WTC11 (cell line): ENCODE measurements at regions not wholly inside any gene's neighbourhood (a gene's known extent, or its start where the extent isn't known, plus 50 kb on each side); places are given as distances from the start of the nearest gene placed in this dataset.

Experiments
- ATAC-seq: fragments of 200-7000 bp; cut with Tn5 transposase; 2 replicates; pipeline ENCODE4 v1.10.0; 2021; ENCODE audit warnings: mild to moderate bottlenecking, moderate library complexity
- CTCF ChIA-PET: fragments of 300-600 bp; sonication (Branson Sonifier 250); formaldehyde crosslinking; loops from one replicate; lab custom pipeline; 2021; ENCODE audit warnings: antibody characterized with exemption; lab: Charles Lee
- POLR2A ChIA-PET: fragments of 350-600 bp; sonication (Branson Sonifier 250); formaldehyde crosslinking; loops from one replicate; lab custom pipeline; 2021; ENCODE audit warnings: antibody characterized with exemption; lab: Charles Lee
- DNase-seq: peaks from one replicate; pipeline ENCODE4 v3.0.0; 2021; ENCODE audit warnings: low spot score
- H3K27ac Mint-ChIP-seq: 2 replicates; pipeline ENCODE4 v1.8.0; 2021; ENCODE audit warnings: mixed read lengths
- H3K27me3 Mint-ChIP-seq: 2 replicates; pipeline ENCODE4 v1.8.0; 2021; ENCODE audit warnings: low read depth, mild to moderate bottlenecking, moderate library complexity, mixed read lengths
- H3K36me3 Mint-ChIP-seq: 2 replicates; pipeline ENCODE4 v1.8.0; 2021; ENCODE audit warnings: mixed read lengths
- H3K4me1 Mint-ChIP-seq: 2 replicates; pipeline ENCODE4 v1.8.0; 2022; ENCODE audit warnings: mixed read lengths
- H3K4me3 Mint-ChIP-seq: 2 replicates; pipeline ENCODE4 v1.8.0; 2021; ENCODE audit warnings: mild to moderate bottlenecking, moderate library complexity, mixed read lengths
- H3K9me3 Mint-ChIP-seq: 2 replicates; pipeline ENCODE4 v1.8.0; 2021; ENCODE audit warnings: mixed read lengths
- IRF2 ChIP-seq: sonication (generic); formaldehyde crosslinking; IDR thresholded peaks from 2 replicates; pipeline ENCODE4 v1.8.0; 2022; ENCODE audit warnings: low read depth, missing genetic modification reagents, borderline replicate concordance
- JUN ChIP-seq: sonication (generic); formaldehyde crosslinking; IDR thresholded peaks from 2 replicates; pipeline ENCODE4 v1.8.0; 2023; ENCODE audit warnings: mild to moderate bottlenecking, missing genetic modification reagents
- KAT7 ChIP-seq: sonication (generic); formaldehyde crosslinking; IDR thresholded peaks from 2 replicates; pipeline ENCODE4 v1.8.1; 2023; ENCODE audit warnings: missing genetic modification reagents, mild to moderate bottlenecking, borderline replicate concordance
- NFYB ChIP-seq: sonication (generic); formaldehyde crosslinking; conservative IDR thresholded peaks from 2 replicates; pipeline ENCODE4 v1.8.0; 2022; ENCODE audit warnings: low read depth, missing genetic modification reagents
- RORB ChIP-seq: fragments of 250-450 bp; sonication (Bioruptor Pico); IDR thresholded peaks from 2 replicates; pipeline ENCODE4 v1.9.0; 2021; ENCODE audit warnings: mild to moderate bottlenecking
- SMAD3 ChIP-seq: sonication (generic); formaldehyde crosslinking; IDR thresholded peaks from 2 replicates; pipeline ENCODE4 v1.8.0; 2022; ENCODE audit warnings: missing genetic modification reagents, mild to moderate bottlenecking, borderline replicate concordance
- SOX15 ChIP-seq: fragments of 250-450 bp; sonication (Bioruptor Pico); IDR thresholded peaks from 2 replicates; pipeline ENCODE4 v1.9.0; 2021; ENCODE audit warnings: mild to moderate bottlenecking
- SP1 ChIP-seq: sonication (generic); formaldehyde crosslinking; conservative IDR thresholded peaks from 2 replicates; pipeline ENCODE4 v1.8.1; 2022; ENCODE audit warnings: missing genetic modification reagents
- ZNF121 ChIP-seq: sonication (generic); formaldehyde crosslinking; IDR thresholded peaks from 2 replicates; pipeline ENCODE4 v1.8.0; 2023; ENCODE audit warnings: missing genetic modification reagents
- ZNF138 ChIP-seq: sonication (generic); formaldehyde crosslinking; conservative IDR thresholded peaks from 2 replicates; pipeline ENCODE4 v1.8.1; 2022; ENCODE audit warnings: mild to moderate bottlenecking, moderate library complexity, missing genetic modification reagents
- ZNF232 ChIP-seq: sonication (generic); formaldehyde crosslinking; IDR thresholded peaks from 2 replicates; pipeline ENCODE4 v1.8.0; 2022; ENCODE audit warnings: mild to moderate bottlenecking, missing genetic modification reagents
- ZNF263 ChIP-seq: sonication (generic); formaldehyde crosslinking; IDR thresholded peaks from 2 replicates; pipeline ENCODE4 v1.8.1; 2022; ENCODE audit warnings: low read depth, mild to moderate bottlenecking, moderate library complexity, missing genetic modification reagents
- ZNF396 ChIP-seq: fragments of 250-450 bp; sonication (Bioruptor Pico); IDR thresholded peaks from 2 replicates; pipeline ENCODE4 v1.8.0; 2021; ENCODE audit warnings: mild to moderate bottlenecking, moderate library complexity, borderline replicate concordance
- TF ChIP-seq, protein P1 (sequence below): sonication (generic); formaldehyde crosslinking; IDR thresholded peaks from 2 replicates; pipeline ENCODE4 v1.8.0; 2023; ENCODE audit warnings: mild to moderate bottlenecking, missing genetic modification reagents
- TF ChIP-seq, protein P2 (sequence below): sonication (generic); formaldehyde crosslinking; IDR thresholded peaks from 2 replicates; pipeline ENCODE4 v1.8.1; 2023; ENCODE audit warnings: mild to moderate bottlenecking, missing genetic modification reagents, borderline replicate concordance
- TF ChIP-seq, protein P3 (sequence below): sonication (generic); formaldehyde crosslinking; IDR thresholded peaks from 2 replicates; pipeline ENCODE4 v1.8.1; 2023; ENCODE audit warnings: mild to moderate bottlenecking, missing genetic modification reagents
- TF ChIP-seq, protein P4 (sequence below): sonication (generic); formaldehyde crosslinking; IDR thresholded peaks from 2 replicates; pipeline ENCODE4 v1.8.1; 2023; ENCODE audit warnings: mild to moderate bottlenecking, missing genetic modification reagents, moderate library complexity
- TF ChIP-seq, protein P5 (sequence below): fragments of 250-450 bp; sonication (Bioruptor Pico); conservative IDR thresholded peaks from 2 replicates; pipeline ENCODE4 v1.9.0; 2021; ENCODE audit warnings: mild to moderate bottlenecking
- TF ChIP-seq, protein P6 (sequence below): sonication (generic); formaldehyde crosslinking; conservative IDR thresholded peaks from 2 replicates; pipeline ENCODE4 v1.8.1; 2023; ENCODE audit warnings: mild to moderate bottlenecking, low read depth, missing genetic modification reagents, moderate library complexity

DNA sequence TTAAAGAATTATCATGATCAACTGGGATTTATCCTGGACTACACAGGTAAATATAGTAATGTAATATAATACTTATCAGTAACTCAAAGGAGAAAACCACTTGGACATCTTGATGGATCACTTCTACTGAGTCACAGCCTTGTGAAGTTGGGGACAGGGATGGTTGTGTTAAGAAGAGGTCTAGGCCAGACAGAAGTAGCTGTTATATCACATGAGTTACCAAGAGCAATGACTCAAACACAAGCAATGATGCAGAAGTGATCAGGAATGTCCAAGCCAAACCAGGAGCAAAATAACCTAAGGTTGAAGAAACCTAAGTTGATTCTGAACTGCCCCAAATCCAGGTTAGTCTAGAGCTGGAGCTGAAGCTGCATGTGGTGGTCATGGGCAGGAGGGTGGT lies 424.5 kb upstream of the DAB1 start (continued):
- TF ChIP-seq, protein P1, sequence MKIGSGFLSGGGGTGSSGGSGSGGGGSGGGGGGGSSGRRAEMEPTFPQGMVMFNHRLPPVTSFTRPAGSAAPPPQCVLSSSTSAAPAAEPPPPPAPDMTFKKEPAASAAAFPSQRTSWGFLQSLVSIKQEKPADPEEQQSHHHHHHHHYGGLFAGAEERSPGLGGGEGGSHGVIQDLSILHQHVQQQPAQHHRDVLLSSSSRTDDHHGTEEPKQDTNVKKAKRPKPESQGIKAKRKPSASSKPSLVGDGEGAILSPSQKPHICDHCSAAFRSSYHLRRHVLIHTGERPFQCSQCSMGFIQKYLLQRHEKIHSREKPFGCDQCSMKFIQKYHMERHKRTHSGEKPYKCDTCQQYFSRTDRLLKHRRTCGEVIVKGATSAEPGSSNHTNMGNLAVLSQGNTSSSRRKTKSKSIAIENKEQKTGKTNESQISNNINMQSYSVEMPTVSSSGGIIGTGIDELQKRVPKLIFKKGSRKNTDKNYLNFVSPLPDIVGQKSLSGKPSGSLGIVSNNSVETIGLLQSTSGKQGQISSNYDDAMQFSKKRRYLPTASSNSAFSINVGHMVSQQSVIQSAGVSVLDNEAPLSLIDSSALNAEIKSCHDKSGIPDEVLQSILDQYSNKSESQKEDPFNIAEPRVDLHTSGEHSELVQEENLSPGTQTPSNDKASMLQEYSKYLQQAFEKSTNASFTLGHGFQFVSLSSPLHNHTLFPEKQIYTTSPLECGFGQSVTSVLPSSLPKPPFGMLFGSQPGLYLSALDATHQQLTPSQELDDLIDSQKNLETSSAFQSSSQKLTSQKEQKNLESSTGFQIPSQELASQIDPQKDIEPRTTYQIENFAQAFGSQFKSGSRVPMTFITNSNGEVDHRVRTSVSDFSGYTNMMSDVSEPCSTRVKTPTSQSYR (CRISPR knock-in tag) = no peak
- no peak for TF ChIP-seq KAT7 (CRISPR knock-in tag)

DNA sequence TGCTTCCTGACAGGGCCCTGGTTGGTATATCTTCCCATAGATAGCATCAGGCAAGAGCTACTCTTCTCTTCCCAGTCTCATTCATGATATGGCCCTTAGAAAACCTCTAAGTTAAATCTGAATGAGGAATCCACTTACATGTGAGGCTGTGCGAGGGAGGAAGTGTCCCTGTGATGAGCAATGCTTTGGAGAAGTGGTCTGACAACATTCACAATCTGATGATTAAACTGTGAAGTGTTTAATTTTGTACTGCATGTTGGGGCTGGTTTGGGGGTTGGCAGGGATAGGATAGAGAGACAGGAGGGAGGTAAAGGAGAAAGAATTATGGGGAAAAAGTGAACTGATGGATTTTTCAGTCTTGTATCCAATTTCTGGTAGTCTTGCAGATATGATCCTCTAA lies 421.2 kb upstream of the DAB1 start:
- no peak overlapping the region for H3K4me3 Mint-ChIP-seq
- POLR2A ChIA-PET = no interaction called here
- no peak for ATAC-seq

More for the DNA sequence above, 421.2 kb upstream of the DAB1 start:
- H3K9me3 Mint-ChIP-seq = peaks cover 32% of the 10 kb centered on the region
- DNase-seq = no peak
- no peak for TF ChIP-seq ZNF263
- TF ChIP-seq, protein P2, sequence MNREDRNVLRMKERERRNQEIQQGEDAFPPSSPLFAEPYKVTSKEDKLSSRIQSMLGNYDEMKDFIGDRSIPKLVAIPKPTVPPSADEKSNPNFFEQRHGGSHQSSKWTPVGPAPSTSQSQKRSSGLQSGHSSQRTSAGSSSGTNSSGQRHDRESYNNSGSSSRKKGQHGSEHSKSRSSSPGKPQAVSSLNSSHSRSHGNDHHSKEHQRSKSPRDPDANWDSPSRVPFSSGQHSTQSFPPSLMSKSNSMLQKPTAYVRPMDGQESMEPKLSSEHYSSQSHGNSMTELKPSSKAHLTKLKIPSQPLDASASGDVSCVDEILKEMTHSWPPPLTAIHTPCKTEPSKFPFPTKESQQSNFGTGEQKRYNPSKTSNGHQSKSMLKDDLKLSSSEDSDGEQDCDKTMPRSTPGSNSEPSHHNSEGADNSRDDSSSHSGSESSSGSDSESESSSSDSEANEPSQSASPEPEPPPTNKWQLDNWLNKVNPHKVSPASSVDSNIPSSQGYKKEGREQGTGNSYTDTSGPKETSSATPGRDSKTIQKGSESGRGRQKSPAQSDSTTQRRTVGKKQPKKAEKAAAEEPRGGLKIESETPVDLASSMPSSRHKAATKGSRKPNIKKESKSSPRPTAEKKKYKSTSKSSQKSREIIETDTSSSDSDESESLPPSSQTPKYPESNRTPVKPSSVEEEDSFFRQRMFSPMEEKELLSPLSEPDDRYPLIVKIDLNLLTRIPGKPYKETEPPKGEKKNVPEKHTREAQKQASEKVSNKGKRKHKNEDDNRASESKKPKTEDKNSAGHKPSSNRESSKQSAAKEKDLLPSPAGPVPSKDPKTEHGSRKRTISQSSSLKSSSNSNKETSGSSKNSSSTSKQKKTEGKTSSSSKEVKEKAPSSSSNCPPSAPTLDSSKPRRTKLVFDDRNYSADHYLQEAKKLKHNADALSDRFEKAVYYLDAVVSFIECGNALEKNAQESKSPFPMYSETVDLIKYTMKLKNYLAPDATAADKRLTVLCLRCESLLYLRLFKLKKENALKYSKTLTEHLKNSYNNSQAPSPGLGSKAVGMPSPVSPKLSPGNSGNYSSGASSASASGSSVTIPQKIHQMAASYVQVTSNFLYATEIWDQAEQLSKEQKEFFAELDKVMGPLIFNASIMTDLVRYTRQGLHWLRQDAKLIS (CRISPR knock-in tag) = no peak
- TF ChIP-seq, protein P3, sequence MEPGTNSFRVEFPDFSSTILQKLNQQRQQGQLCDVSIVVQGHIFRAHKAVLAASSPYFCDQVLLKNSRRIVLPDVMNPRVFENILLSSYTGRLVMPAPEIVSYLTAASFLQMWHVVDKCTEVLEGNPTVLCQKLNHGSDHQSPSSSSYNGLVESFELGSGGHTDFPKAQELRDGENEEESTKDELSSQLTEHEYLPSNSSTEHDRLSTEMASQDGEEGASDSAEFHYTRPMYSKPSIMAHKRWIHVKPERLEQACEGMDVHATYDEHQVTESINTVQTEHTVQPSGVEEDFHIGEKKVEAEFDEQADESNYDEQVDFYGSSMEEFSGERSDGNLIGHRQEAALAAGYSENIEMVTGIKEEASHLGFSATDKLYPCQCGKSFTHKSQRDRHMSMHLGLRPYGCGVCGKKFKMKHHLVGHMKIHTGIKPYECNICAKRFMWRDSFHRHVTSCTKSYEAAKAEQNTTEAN (CRISPR knock-in tag) = no peak
- no peak for TF ChIP-seq ZNF138 (CRISPR knock-in tag)
- TF ChIP-seq, protein P4, sequence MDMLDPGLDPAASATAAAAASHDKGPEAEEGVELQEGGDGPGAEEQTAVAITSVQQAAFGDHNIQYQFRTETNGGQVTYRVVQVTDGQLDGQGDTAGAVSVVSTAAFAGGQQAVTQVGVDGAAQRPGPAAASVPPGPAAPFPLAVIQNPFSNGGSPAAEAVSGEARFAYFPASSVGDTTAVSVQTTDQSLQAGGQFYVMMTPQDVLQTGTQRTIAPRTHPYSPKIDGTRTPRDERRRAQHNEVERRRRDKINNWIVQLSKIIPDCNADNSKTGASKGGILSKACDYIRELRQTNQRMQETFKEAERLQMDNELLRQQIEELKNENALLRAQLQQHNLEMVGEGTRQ (CRISPR knock-in tag) = no peak
- TF ChIP-seq RORB (CRISPR knock-in tag) = no peak
- no peak for TF ChIP-seq ZNF232 (CRISPR knock-in tag)
- TF ChIP-seq NFYB (CRISPR knock-in tag) = no peak
- TF ChIP-seq, protein P1 (CRISPR knock-in tag) = no peak
- TF ChIP-seq ZNF396 (CRISPR knock-in tag) = no peak
- TF ChIP-seq IRF2 (CRISPR knock-in tag) = no peak
- no peak for TF ChIP-seq ZNF121
- TF ChIP-seq, protein P5, sequence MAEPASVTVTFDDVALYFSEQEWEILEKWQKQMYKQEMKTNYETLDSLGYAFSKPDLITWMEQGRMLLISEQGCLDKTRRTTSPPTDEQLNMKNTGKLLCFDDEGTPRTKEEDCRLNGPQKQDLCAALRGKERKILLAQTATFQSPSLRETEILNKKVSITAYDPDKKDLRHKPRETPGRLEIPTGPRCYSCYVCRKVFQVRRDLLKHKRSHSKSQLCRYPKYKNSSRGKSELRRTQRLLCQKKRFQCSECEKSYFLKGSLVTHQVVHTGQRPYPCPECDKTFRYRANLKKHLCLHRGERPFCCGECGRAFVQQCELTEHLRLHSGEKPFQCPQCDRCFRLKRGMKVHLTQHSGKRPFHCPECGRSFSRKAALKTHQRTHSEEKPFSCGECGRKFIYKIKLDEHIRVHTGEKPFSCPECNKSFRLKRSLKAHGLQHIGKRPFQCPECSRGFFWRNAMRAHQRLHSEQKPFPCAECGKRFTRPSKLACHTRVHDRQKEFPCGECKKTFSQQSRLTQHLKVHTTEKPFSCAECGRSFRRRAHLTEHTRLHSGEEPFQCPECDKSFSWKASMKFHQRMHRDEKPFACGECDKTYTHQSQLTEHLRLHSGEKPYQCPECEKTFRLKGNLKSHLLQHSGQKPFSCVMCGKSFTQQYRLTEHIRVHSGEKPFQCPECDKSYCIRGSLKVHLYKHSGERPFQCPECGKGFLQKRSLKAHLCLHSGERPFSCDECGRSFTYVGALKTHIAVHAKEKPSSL (CRISPR knock-in tag) = no peak
- TF ChIP-seq JUN (CRISPR knock-in tag) = no peak
- no peak for TF ChIP-seq SMAD3 (CRISPR knock-in tag)
- TF ChIP-seq, protein P6, sequence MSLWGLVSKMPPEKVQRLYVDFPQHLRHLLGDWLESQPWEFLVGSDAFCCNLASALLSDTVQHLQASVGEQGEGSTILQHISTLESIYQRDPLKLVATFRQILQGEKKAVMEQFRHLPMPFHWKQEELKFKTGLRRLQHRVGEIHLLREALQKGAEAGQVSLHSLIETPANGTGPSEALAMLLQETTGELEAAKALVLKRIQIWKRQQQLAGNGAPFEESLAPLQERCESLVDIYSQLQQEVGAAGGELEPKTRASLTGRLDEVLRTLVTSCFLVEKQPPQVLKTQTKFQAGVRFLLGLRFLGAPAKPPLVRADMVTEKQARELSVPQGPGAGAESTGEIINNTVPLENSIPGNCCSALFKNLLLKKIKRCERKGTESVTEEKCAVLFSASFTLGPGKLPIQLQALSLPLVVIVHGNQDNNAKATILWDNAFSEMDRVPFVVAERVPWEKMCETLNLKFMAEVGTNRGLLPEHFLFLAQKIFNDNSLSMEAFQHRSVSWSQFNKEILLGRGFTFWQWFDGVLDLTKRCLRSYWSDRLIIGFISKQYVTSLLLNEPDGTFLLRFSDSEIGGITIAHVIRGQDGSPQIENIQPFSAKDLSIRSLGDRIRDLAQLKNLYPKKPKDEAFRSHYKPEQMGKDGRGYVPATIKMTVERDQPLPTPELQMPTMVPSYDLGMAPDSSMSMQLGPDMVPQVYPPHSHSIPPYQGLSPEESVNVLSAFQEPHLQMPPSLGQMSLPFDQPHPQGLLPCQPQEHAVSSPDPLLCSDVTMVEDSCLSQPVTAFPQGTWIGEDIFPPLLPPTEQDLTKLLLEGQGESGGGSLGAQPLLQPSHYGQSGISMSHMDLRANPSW (CRISPR knock-in tag) = no peak
- TF ChIP-seq SOX15 (CRISPR knock-in tag) = no peak
- no peak for TF ChIP-seq SP1 (CRISPR knock-in tag)
- H3K27me3 Mint-ChIP-seq = peaks cover 3% of the 10 kb centered on the region
- H3K4me1 Mint-ChIP-seq = no peaks in the 10 kb centered on the region
- H3K36me3 Mint-ChIP-seq = peaks cover 28% of the 10 kb centered on the region
- no peak overlapping the region for H3K27ac Mint-ChIP-seq
- CTCF ChIA-PET = no interaction called here
